CD4-positive, alpha-beta T cell (primary cell): ENCODE measurements at regions not wholly inside any gene's neighbourhood (a gene's known extent, or its start where the extent isn't known, plus 50 kb on each side); places are given as distances from the start of the nearest gene placed in this dataset.
"Not testable (repeated sequence)": the region's sequence is repeated elsewhere in the genome, so short reads cannot be mapped to it uniquely, and the experiment has no call there.

ENCODE experiments used
- ATAC-seq: fragments of 200-7000 bp; cut with Tn5 transposase; one replicate; pipeline ENCODE4 v1.10.0; 2022; ENCODE audit warnings: mild to moderate bottlenecking; ENCODE audit not compliant: poor library complexity
- CTCF ChIA-PET: fragments of 350-600 bp; sonication (Branson Sonifier 250); formaldehyde crosslinking; loops from one replicate; lab custom pipeline; 2021; ENCODE audit warnings: antibody characterized with exemption, inconsistent platforms; lab: Charles Lee
- POLR2A ChIA-PET: fragments of 350-600 bp; sonication (Branson Sonifier 250); formaldehyde crosslinking; loops from one replicate; lab custom pipeline; 2021; ENCODE audit warnings: antibody characterized with exemption, inconsistent platforms; lab: Charles Lee
- DNase-seq, 14 experiments: peaks; one replicate each; pipeline ENCODE4 v3.0.0-alpha.2; 2013 to 2020; ENCODE audit warnings: mixed read lengths in 2 of 14
- H3K27ac ChIP-seq, 2 donors: one replicate each; pipeline versions ENCODE4 v1.5.1 to v1.7.0; 2013; ENCODE audit warnings: low read length in 2 of 2, low read depth in 1 of 2, mild to moderate bottlenecking in 1 of 2
- H3K27me3 ChIP-seq, 2 experiments: 1 replicate in 1 of 2; 2 replicates in 1 of 2; pipeline versions ENCODE4 v1.6.1 to v1.7.0; 2013; ENCODE audit warnings: low read length in 2 of 2, control low read depth in 1 of 2, mild to moderate bottlenecking in 1 of 2, moderate library complexity in 1 of 2; ENCODE audit not compliant: insufficient read depth in 2 of 2, control insufficient read depth in 1 of 2
- H3K36me3 ChIP-seq: one replicate; pipeline ENCODE4 v1.6.1; 2013; ENCODE audit warnings: low read length, control low read depth; ENCODE audit not compliant: insufficient read depth
- H3K4me1 ChIP-seq: one replicate; pipeline ENCODE4 v1.6.1; 2013; ENCODE audit warnings: low read length, control low read depth; ENCODE audit not compliant: insufficient read depth
- H3K4me3 ChIP-seq: one replicate; pipeline ENCODE4 v1.5.1; 2013; ENCODE audit warnings: mild to moderate bottlenecking, low read length, moderate library complexity
- H3K9me3 ChIP-seq, 2 experiments: 1 replicate in 1 of 2; 2 replicates in 1 of 2; pipeline versions ENCODE4 v1.6.1 to v1.7.0; 2013; ENCODE audit warnings: low read length in 2 of 2, mild to moderate bottlenecking in 2 of 2, control low read depth in 1 of 2, moderate library complexity in 1 of 2; ENCODE audit not compliant: control insufficient read depth in 1 of 2, insufficient read depth in 1 of 2
- H3K27ac Mint-ChIP-seq: one replicate; pipeline ENCODE4 v1.8.0; 2020; ENCODE audit warnings: mixed read lengths
- H3K27me3 Mint-ChIP-seq: one replicate; pipeline ENCODE4 v1.8.0; 2021; ENCODE audit warnings: mixed read lengths
- H3K36me3 Mint-ChIP-seq: one replicate; pipeline ENCODE4 v1.8.0; 2021; ENCODE audit warnings: low read depth, mixed read lengths
- H3K4me1 Mint-ChIP-seq: one replicate; pipeline ENCODE4 v1.8.0; 2021; ENCODE audit warnings: low read depth, mixed read lengths
- H3K4me3 Mint-ChIP-seq: one replicate; pipeline ENCODE4 v1.8.0; 2020; ENCODE audit warnings: mild to moderate bottlenecking, mixed read lengths
- H3K9me3 Mint-ChIP-seq: one replicate; pipeline ENCODE4 v1.8.0; 2020; ENCODE audit warnings: mixed read lengths
- intact Hi-C, 2 experiments: fragments of 100-400 bp; cut with DNase I in 1 of 2; cut with micrococcal nuclease in 1 of 2; formaldehyde crosslinking; loops; one replicate each; pipeline versions ENCODE4 v1.15.1 to v1.9.0; 2023 to 2025; cut with DNase I, micrococcal nuclease
- TF ChIP-seq, protein P1 (sequence below): fragments of 200-600 bp; IDR thresholded peaks from one replicate; pipeline ENCODE4 v1.8.0; 2022; ENCODE audit warnings: antibody characterized with exemption, mild to moderate bottlenecking

DNA sequence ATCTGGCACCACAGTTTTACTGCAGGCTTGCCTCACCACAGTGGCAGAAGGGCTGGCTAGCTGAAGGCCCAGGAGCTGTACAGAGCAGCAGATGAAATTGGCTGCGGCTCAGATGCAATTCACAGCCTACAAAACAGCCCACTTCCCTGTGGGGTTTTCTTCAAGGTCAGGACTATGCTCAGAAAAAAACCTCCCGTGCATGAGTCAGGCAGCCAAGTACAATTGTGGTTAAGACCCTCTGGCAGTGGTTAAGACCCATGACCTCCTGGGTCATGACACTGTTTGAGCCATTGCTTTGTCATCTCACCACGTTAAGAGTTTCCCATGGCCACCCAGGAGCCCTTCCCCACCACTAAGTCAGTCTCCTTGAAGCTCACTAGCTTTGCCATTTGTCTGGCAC, 276.3 kb downstream of the HNRNPD start:
- ChIA-PET CTCF (no interaction called here), POLR2A (no interaction called here)
- TF ChIP-seq, protein P1, sequence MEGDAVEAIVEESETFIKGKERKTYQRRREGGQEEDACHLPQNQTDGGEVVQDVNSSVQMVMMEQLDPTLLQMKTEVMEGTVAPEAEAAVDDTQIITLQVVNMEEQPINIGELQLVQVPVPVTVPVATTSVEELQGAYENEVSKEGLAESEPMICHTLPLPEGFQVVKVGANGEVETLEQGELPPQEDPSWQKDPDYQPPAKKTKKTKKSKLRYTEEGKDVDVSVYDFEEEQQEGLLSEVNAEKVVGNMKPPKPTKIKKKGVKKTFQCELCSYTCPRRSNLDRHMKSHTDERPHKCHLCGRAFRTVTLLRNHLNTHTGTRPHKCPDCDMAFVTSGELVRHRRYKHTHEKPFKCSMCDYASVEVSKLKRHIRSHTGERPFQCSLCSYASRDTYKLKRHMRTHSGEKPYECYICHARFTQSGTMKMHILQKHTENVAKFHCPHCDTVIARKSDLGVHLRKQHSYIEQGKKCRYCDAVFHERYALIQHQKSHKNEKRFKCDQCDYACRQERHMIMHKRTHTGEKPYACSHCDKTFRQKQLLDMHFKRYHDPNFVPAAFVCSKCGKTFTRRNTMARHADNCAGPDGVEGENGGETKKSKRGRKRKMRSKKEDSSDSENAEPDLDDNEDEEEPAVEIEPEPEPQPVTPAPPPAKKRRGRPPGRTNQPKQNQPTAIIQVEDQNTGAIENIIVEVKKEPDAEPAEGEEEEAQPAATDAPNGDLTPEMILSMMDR, result no peak
- Histone ChIP-seq H3K4me3 (no peak overlapping the region), H3K27me3 (no peaks in the 10 kb centered on the region), H3K9me3 (no peaks in the 10 kb centered on the region), H3K36me3 (no peaks in the 10 kb centered on the region), H3K27ac (no peak overlapping the region), H3K4me1 (no peaks in the 10 kb centered on the region)
- intact Hi-C loops, result no loop called here
- ATAC-seq (no peak), DNase-seq (no peak)
- H3K27me3 Mint-ChIP-seq, result peaks cover under 1% of the 10 kb centered on the region
- no peaks in the 10 kb centered on the region for H3K4me1 Mint-ChIP-seq
- no peaks in the 10 kb centered on the region for H3K9me3 Mint-ChIP-seq
- no peaks in the 10 kb centered on the region for H3K36me3 Mint-ChIP-seq
- H3K4me3 Mint-ChIP-seq, result no peak overlapping the region
- H3K27ac Mint-ChIP-seq, result no peak overlapping the region

DNA sequence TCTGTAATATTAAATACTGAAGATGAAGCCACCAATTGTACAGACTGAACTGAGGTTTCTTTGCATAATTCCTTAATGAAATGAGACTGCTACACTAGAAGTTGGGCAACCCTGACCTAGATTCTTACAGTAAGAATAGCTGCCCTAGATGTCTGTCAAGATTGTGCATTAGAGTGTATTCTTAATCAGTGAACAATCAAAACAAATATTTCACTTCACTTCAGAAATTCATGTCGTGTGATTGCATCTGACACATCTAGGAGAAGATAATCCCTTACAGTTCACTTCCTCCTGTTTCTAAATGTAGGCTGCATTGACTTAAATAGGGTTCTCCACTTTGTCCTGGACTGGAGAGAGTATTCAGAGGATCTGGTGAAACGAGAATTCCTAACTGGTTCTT, 283.1 kb downstream of the HNRNPD start:
- Histone ChIP-seq H3K9me3 (no peaks in the 10 kb centered on the region), H3K4me1 (no peaks in the 10 kb centered on the region), H3K4me3 (no peak overlapping the region), H3K27me3 (no peaks in the 10 kb centered on the region), H3K36me3 (no peaks in the 10 kb centered on the region), H3K27ac (no peak overlapping the region)
- no peak overlapping the region for H3K4me3 Mint-ChIP-seq
- DNase-seq (no peak), ATAC-seq (no peak)
- H3K27ac Mint-ChIP-seq, result no peak overlapping the region
- ChIA-PET POLR2A (no interaction called here), CTCF (no interaction called here)
- H3K4me1 Mint-ChIP-seq, result no peaks in the 10 kb centered on the region
- intact Hi-C loops, result no loop called here
- TF ChIP-seq, protein P1, result no peak
- H3K27me3 Mint-ChIP-seq, result peaks cover 4% of the 10 kb centered on the region
- no peaks in the 10 kb centered on the region for H3K36me3 Mint-ChIP-seq
- H3K9me3 Mint-ChIP-seq, result peaks cover 3% of the 10 kb centered on the region

DNA sequence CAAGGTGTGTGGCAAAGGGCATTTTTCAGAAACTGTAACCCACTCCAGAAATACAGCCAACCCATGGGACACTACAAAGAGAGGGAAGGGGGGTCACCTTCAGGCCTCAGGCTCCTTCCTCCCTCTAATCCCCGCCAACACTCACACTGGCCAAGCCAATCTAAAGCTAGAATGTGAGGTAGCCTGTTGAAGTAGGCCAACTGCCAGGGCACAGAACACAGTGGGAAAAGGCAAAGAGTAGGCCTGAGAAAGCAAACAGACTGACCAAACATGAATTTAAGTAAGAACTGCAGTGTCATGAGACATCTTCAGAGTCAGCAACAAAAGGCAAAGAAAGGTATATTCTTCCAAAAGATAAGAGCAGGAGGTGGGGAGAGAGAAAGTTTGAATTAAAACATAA, 289.0 kb downstream of the HNRNPD start:
- H3K4me1 ChIP-seq, result no peaks in the 10 kb centered on the region
- Mint-ChIP-seq H3K27ac (no peak overlapping the region), H3K36me3 (no peaks in the 10 kb centered on the region), H3K9me3 (peaks cover 3% of the 10 kb centered on the region), H3K4me1 (no peaks in the 10 kb centered on the region), H3K27me3 (peaks cover 4% of the 10 kb centered on the region), H3K4me3 (no peak overlapping the region)
- no peaks in the 10 kb centered on the region for H3K36me3 ChIP-seq
- ChIA-PET CTCF (no interaction called here), POLR2A (no interaction called here)
- H3K27me3 ChIP-seq, result no peaks in the 10 kb centered on the region
- intact Hi-C loops, result no loop called here
- TF ChIP-seq, protein P1, result no peak
- H3K27ac ChIP-seq, result no peak overlapping the region
- DNase-seq (no peak), ATAC-seq (no peak)
- H3K9me3 ChIP-seq, result no peaks in the 10 kb centered on the region
- no peak overlapping the region for H3K4me3 ChIP-seq

DNA sequence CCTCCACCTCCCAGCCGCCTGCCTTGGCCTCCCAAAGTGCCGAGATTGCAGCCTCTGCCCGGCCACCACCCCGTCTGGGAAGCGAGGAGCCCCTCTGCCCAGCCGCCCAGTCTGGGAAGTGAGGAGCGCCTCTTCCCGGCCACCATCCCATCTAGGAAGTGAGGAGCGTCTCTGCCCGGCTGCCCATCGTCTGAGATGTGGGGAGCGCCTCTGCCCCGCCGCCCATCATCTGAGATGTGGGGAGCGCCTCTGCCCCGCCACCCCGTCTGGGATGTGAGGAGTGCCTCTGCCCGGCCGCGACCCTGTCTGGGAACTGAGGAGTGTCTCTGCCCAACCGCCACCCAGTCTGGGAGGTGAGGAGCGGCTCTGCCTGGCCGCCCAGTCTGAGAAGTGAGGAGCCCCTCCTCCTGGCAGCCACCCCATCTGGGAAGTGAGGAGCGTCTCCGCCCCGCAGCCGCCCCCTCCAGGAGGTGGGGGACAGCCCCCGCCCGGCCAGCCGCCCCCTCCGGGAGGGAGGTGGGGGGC, 296.3 kb downstream of the HNRNPD start:
- H3K27me3 ChIP-seq, H3K4me3 Mint-ChIP-seq, H3K27ac Mint-ChIP-seq, H3K27me3 Mint-ChIP-seq, ATAC-seq, POLR2A ChIA-PET, H3K4me3 ChIP-seq, H3K4me1 Mint-ChIP-seq, H3K36me3 ChIP-seq, intact Hi-C loops, H3K9me3 ChIP-seq, CTCF ChIA-PET, DNase-seq, H3K4me1 ChIP-seq, H3K36me3 Mint-ChIP-seq, H3K27ac ChIP-seq, H3K9me3 Mint-ChIP-seq: not testable (repeated sequence)
